DND-41 (cell line): ENCODE measurements at regions not wholly inside any gene's neighbourhood (a gene's known extent, or its start where the extent isn't known, plus 50 kb on each side); places are given as distances from the start of the nearest gene placed in this dataset.

Source experiments
- CTCF ChIP-seq: IDR thresholded peaks from 2 replicates; pipeline ENCODE4 v1.5.1; 2012; ENCODE audit warnings: borderline replicate concordance, low read length, moderate library complexity, mild to moderate bottlenecking; ENCODE audit not compliant: poor library complexity, severe bottlenecking; ENCODE audit errors: extremely low read depth
- EZH2 ChIP-seq: IDR thresholded peaks from 3 replicates; pipeline ENCODE4 v1.6.1; 2012; ENCODE audit warnings: borderline replicate concordance, low read depth, mild to moderate bottlenecking, moderate library complexity, low read length, inconsistent platforms; ENCODE audit not compliant: severe bottlenecking

- TF ChIP-seq EZH2 = no peak
- TF ChIP-seq CTCF = no peak
These were observed 445.4 kb downstream of the TFEC start for GRCh38 chr7:115585015-115585718.
